K562 (cell line): ENCODE measurements at regions not wholly inside any gene's neighbourhood (a gene's known extent, or its start where the extent isn't known, plus 50 kb on each side); places are given as distances from the start of the nearest gene placed in this dataset.

Experiments
- CREB1 ChIP-seq, 2 experiments: sonication (generic) in 1 of 2; formaldehyde crosslinking in 1 of 2; IDR thresholded peaks; 2 replicates each; pipeline versions ENCODE4 v1.6.1 to v1.8.0; 2012 to 2022; ENCODE audit warnings: inconsistent platforms in 1 of 2, mild to moderate bottlenecking in 1 of 2, missing genetic modification reagents in 1 of 2, moderate library complexity in 1 of 2
- E2F8 ChIP-seq: fragments of 450-650 bp; IDR thresholded peaks from 2 replicates; pipeline ENCODE4 v1.7.1; 2018; ENCODE audit warnings: mild to moderate bottlenecking, low read depth; ENCODE audit not compliant: partially characterized antibody
- PURB ChIP-seq: sonication (generic); formaldehyde crosslinking; IDR thresholded peaks from 2 replicates; pipeline ENCODE4 v1.9.0; 2021; ENCODE audit warnings: low read depth, mild to moderate bottlenecking, missing genetic modification reagents
- ZFPM2 ChIP-seq: fragments of 250-450 bp; sonication (Bioruptor Pico); IDR thresholded peaks from 2 replicates; pipeline ENCODE4 v1.5.1; 2022; ENCODE audit warnings: mild to moderate bottlenecking
- ZNF512 ChIP-seq: IDR thresholded peaks from 2 replicates; pipeline ENCODE4 v1.6.1; 2016; ENCODE audit warnings: missing genetic modification characterization, missing compliant biosample characterization
- ZNF830 ChIP-seq: fragments of 250-450 bp; sonication (Bioruptor Pico); IDR thresholded peaks from 2 replicates; pipeline ENCODE4 v1.5.0; 2021; ENCODE audit warnings: mild to moderate bottlenecking

GRCh38 chr14:85308531-85309300, 221.2 kb upstream of the FLRT2 start (continued):
- no peak for TF ChIP-seq PURB (CRISPR knock-in tag)
- TF ChIP-seq ZFPM2: no peak
- no peak for TF ChIP-seq CREB1 (IDR thresholded peaks at IDR 0.05)
- no peak for TF ChIP-seq CREB1 (CRISPR knock-in tag; IDR thresholded peaks at IDR 0.05)
- no peak for TF ChIP-seq E2F8
- TF ChIP-seq ZNF830 (CRISPR knock-in tag): no peak
- TF ChIP-seq ZNF512 (tag): no peak
